Immature natural killer cell (primary cell): ENCODE measurements at regions not wholly inside any gene's neighbourhood (a gene's known extent, or its start where the extent isn't known, plus 50 kb on each side); places are given as distances from the start of the nearest gene placed in this dataset.

Source experiments
- DNase-seq, 3 donors: peaks; one replicate each; pipeline ENCODE4 v3.0.0; 2022; ENCODE audit warnings: mixed read lengths in 1 of 3
- H3K27ac Mint-ChIP-seq, 6 donors: one replicate each; pipeline ENCODE4 v1.8.0; 2020; ENCODE audit warnings: mixed read lengths in 6 of 6, mild to moderate bottlenecking in 5 of 6, inconsistent platforms in 4 of 6, moderate library complexity in 3 of 6
- H3K27me3 Mint-ChIP-seq, 3 donors: one replicate each; pipeline ENCODE4 v1.8.0; 2020 to 2021; ENCODE audit warnings: low read depth in 3 of 3, mild to moderate bottlenecking in 3 of 3, mixed read lengths in 3 of 3, moderate library complexity in 3 of 3, inconsistent platforms in 1 of 3
- H3K36me3 Mint-ChIP-seq, 3 donors: one replicate each; pipeline ENCODE4 v1.8.0; 2020; ENCODE audit warnings: mixed read lengths in 3 of 3, inconsistent platforms in 2 of 3, mild to moderate bottlenecking in 2 of 3
- H3K4me1 Mint-ChIP-seq, 2 donors: one replicate each; pipeline ENCODE4 v1.8.0; 2020; ENCODE audit warnings: inconsistent platforms in 2 of 2, mild to moderate bottlenecking in 2 of 2, mixed read lengths in 2 of 2, moderate library complexity in 1 of 2
- H3K4me3 Mint-ChIP-seq, 5 donors: one replicate each; pipeline ENCODE4 v1.8.0; 2020; ENCODE audit warnings: mild to moderate bottlenecking in 5 of 5, mixed read lengths in 5 of 5, inconsistent platforms in 3 of 5, moderate library complexity in 3 of 5
- H3K9me3 Mint-ChIP-seq, 6 donors: one replicate each; pipeline ENCODE4 v1.8.0; 2020; ENCODE audit warnings: mild to moderate bottlenecking in 6 of 6, mixed read lengths in 6 of 6, inconsistent platforms in 4 of 6, moderate library complexity in 3 of 6

DNA sequence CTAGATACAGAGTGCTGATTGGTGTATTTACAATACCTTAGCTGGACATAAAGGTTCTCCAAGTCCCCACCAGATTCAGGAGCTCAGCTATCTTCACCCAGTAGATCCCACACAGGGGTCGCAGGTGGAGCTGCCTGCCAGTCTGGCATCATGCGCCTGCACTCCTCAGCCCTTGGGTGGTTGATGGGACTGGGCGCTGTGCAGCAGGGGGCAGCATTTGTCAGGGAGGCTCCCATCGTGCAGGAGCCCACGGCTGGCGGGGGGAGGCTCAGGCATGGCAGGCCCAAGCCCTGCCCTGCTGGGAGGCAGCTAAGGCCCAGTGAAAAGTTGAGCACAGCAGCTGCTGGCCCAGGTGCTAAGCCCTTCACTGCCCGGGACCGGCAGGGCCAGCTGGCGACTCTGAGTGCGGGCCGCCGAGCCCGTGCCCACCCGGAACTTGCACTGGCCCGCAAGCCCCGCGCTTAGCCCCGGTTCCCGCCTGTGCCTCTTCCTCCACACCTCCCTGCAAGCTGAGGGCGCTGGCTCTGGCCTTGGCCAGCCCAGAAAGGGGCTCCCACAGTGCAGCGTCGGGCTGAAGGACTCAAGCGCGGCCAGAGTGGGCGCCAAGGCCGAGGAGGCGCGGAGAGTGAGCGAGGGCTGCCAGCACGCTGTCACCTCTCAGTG, 314.1 kb upstream of the ATP10B start:
- no peaks in the 10 kb centered on the region for H3K36me3 Mint-ChIP-seq
- peaks cover 3 to 27% (median 12%) of the 10 kb centered on the region in 6 donors for H3K9me3 Mint-ChIP-seq
- H3K4me1 Mint-ChIP-seq, result no peaks in the 10 kb centered on the region

DNA sequence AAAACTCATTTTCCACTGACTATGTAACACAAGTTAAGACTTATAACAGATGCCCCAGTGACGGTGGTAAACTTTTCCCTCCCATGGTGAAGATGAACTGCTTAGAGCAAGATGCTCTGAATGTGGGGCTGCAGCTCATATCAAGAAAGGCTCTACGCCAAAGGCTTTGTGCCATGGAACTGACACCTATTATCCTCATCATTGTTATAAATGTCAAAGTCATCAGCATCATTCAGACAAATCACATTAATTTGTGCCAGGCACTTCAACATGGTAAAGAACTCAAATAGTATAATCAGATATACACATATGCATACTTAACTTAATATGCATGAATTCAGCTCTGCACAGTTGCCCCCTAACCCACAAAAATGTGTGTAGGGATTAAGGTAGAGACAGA, 305.9 kb upstream of the ATP10B start:
- Mint-ChIP-seq H3K4me1 (no peaks in the 10 kb centered on the region), H3K27ac (no peak overlapping the region), H3K9me3 (peaks cover 0 to 24% (median 6%) of the 10 kb centered on the region in 6 donors), H3K27me3 (peaks cover 0 to 4% (median 3%) of the 10 kb centered on the region in 3 donors), H3K4me3 (no peak overlapping the region), H3K36me3 (no peaks in the 10 kb centered on the region)
- no peak for DNase-seq

More for the DNA sequence above, 314.1 kb upstream of the ATP10B start:
- peaks cover 0 to 2% (median 0%) of the 10 kb centered on the region in 3 donors for H3K27me3 Mint-ChIP-seq
- no peak overlapping the region for H3K27ac Mint-ChIP-seq
- DNase-seq, result no peak
- no peak overlapping the region for H3K4me3 Mint-ChIP-seq

DNA sequence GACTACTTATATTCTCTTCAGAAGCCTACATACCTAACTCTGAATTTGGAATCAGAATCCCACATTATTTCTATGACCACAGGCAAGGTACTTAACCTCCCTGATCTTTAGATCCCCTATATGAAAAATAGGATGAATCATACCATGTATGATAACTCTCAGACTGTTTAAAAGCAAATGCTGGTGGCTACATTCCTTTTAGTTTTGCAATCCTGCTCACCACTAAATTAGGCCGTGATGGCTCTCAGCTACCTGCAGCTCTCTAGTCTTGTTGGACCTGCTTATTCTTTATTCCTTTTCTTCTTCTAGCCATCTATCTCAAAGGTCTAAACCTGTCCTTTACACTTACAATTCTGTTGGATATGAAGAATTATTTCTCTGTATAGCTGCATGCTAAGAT, 303.4 kb upstream of the ATP10B start:
- H3K4me1 Mint-ChIP-seq, result no peaks in the 10 kb centered on the region
- no peak for DNase-seq
- H3K36me3 Mint-ChIP-seq, result no peaks in the 10 kb centered on the region
- H3K27me3 Mint-ChIP-seq, result peaks cover 0 to 4% (median 3%) of the 10 kb centered on the region in 3 donors
- peaks cover 0 to 20% (median 5%) of the 10 kb centered on the region in 6 donors for H3K9me3 Mint-ChIP-seq
- H3K4me3 Mint-ChIP-seq, result no peak overlapping the region
- H3K27ac Mint-ChIP-seq, result no peak overlapping the region

DNA sequence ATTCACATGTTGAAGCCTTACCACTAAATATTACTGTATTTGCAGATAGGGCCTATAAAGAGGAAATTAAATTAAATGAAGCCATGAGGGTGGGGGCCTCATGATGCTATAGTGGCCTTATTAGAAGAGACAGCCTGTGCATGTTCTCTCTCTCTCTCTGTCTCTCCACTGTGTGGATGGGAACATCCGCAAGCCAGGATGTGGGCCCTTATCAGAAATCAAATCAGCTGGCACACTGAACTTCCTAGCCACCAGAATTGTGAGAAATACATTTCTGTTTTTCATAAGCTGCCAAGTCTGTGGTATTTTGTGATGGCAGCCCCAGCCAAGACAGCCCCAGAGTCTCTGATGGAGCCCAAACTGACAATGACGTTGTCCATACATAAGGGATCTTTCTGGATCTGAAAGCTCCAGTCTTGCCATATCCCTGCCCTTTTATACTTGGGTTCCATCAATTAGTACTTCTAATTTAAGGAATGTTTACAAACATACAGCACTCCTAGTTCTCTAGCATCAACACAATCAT, 300.5 kb upstream of the ATP10B start:
- no peak overlapping the region for H3K27ac Mint-ChIP-seq

DNA sequence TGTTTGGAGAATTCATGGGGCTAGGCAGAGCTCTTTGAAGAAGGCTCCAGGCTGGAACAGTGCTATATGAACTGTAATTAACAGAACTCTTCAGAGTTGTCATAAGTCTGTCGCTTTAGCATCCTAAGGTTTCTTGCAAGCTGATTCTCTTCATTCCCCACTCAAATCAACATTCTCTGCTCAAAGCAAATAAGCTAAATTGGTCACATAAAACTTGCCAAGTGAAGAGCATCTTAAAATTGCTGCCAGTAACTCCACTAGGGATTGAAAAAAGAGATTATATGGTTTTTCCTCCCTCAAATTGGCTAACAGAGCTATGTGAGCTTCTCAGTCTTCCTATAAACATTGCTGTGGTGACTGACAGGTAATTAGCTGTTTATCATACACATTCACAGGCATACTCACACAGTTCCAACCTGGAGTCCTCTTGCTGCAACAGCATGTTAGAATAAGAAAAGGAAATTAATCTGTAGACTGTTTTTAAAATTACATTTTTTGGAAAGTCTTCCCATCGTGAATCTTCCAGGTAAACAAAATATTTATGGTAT, 298.5 kb upstream of the ATP10B start:
- Mint-ChIP-seq H3K27me3 (peaks cover 0 to 3% (median 0%) of the 10 kb centered on the region in 3 donors), H3K4me3 (no peak overlapping the region), H3K4me1 (no peaks in the 10 kb centered on the region)

More for the DNA sequence above, 300.5 kb upstream of the ATP10B start:
- Mint-ChIP-seq H3K36me3 (no peaks in the 10 kb centered on the region), H3K4me1 (no peaks in the 10 kb centered on the region), H3K4me3 (no peak overlapping the region), H3K27me3 (peaks cover 0 to 4% (median 3%) of the 10 kb centered on the region in 3 donors), H3K9me3 (peaks cover 0 to 15% (median 6%) of the 10 kb centered on the region in 6 donors)
- DNase-seq, result no peak

DNA sequence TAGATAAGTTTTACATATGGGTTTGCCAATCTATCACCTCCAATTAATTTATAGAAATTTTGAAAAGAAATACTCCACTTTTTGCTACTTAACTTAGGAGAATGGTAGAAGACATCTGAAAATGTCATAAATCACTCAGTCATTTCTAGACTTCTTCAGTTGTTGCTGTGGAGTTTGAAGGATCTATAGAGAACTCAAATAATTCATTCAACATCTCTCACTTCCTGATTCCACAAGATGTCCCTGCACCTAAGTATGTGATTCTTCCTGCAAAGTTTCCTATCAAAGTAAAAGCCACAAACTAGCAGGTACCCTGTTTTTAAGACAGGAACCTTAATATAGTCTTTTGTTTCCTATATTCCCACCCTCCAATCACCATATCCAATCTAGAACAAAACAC, 297.1 kb upstream of the ATP10B start:
- no peak overlapping the region for H3K27ac Mint-ChIP-seq
- H3K9me3 Mint-ChIP-seq, result peaks cover 6 to 10% (median 8%) of the 10 kb centered on the region in 6 donors
- no peak overlapping the region for H3K4me3 Mint-ChIP-seq
- no peaks in the 10 kb centered on the region for H3K36me3 Mint-ChIP-seq
- H3K4me1 Mint-ChIP-seq, result no peaks in the 10 kb centered on the region
- no peak for DNase-seq
- H3K27me3 Mint-ChIP-seq, result no peaks in the 10 kb centered on the region

More for the DNA sequence above, 298.5 kb upstream of the ATP10B start:
- Mint-ChIP-seq H3K9me3 (peaks cover 4 to 10% (median 8%) of the 10 kb centered on the region in 6 donors), H3K27ac (no peak overlapping the region), H3K36me3 (no peaks in the 10 kb centered on the region)
- DNase-seq, result no peak

DNA sequence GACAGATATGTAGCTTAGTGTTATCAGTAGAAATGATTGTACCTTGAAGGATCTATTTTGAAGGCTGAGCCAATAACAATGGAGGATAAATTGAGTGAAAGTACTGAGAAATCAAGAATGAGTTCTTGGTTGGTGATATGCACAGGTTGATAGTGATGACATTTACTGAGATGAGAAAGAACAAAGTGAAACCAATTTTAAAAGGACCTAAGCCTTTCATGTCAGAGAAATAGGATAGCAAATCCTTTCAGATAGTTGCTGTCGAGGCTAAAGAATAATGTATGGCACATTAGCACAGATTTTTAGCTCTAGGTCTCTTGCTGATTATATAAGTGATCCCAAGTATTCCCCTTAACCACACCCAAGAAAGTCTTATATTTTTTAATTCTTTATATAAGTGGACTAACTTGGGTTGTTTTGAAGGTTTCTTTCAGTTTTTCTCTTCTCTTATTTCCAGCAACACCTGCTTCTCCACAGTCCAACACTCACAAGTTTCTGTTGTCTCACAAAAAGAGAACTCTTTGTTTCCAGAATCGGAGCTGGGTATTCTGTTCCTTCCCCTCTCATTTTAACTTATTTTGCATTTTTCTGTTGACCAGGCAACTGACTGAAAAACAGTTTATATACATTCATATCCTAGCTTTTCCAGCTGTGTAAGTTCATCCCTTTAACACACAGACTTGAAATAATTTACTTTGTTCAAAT, 286.9 kb upstream of the ATP10B start:
- no peaks in the 10 kb centered on the region for H3K4me1 Mint-ChIP-seq
- no peak overlapping the region for H3K27ac Mint-ChIP-seq
- H3K9me3 Mint-ChIP-seq, result peaks cover 0 to 9% (median 1%) of the 10 kb centered on the region in 6 donors
- H3K27me3 Mint-ChIP-seq, result no peaks in the 10 kb centered on the region
- no peak for DNase-seq
- no peaks in the 10 kb centered on the region for H3K36me3 Mint-ChIP-seq
- H3K4me3 Mint-ChIP-seq, result no peak overlapping the region

DNA sequence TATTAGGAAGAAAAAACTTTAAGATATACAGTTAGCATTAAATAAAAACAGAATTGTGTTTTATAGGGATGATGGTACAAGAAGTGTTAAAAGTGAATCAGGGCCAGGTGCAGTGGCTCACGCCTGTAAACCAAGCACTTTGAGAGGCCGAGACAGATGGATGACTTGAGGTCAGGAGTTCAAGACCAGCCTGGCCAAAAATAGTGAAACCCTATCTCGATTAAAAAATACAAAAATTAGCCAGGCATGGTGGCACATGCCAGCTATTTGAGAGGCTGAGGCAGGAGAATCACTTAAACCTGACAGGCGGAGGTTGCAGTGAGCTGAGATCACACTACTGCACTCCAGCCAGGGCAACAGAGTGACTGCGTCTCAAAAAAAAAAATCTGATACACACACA, 282.9 kb upstream of the ATP10B start:
- no peak overlapping the region for H3K27ac Mint-ChIP-seq
- DNase-seq, result no peak
- H3K9me3 Mint-ChIP-seq, result peaks cover 0 to 6% (median under 1%) of the 10 kb centered on the region in 6 donors
- no peaks in the 10 kb centered on the region for H3K4me1 Mint-ChIP-seq
- H3K4me3 Mint-ChIP-seq, result no peak overlapping the region
- H3K27me3 Mint-ChIP-seq, result no peaks in the 10 kb centered on the region
- H3K36me3 Mint-ChIP-seq, result no peaks in the 10 kb centered on the region

DNA sequence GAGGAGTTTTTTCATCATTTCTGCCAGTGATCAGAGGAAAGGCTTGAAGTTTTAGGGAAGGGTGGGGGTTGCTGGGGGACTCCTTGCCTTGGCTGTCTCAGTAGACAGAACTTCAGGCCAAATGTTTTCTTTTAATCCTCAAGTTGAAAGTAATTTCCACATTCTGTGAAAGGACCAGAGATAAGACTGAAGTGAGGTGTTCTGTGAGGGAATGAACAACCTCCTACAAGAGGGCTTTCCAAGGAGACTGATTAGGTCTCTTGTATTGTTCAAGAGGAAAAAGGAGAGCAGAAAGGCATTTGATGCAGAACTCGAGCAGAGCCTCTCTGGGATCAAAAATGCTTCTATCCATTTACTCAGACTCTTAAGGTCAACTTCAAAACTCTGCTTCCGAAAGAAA, 282.1 kb upstream of the ATP10B start:
- H3K4me3 Mint-ChIP-seq, result no peak overlapping the region
- H3K4me1 Mint-ChIP-seq, result no peaks in the 10 kb centered on the region
- H3K27me3 Mint-ChIP-seq, result no peaks in the 10 kb centered on the region
- H3K9me3 Mint-ChIP-seq, result peaks cover 0 to 12% (median 0%) of the 10 kb centered on the region in 6 donors
- H3K36me3 Mint-ChIP-seq, result no peaks in the 10 kb centered on the region
- no peak overlapping the region for H3K27ac Mint-ChIP-seq
- DNase-seq, result no peak

DNA sequence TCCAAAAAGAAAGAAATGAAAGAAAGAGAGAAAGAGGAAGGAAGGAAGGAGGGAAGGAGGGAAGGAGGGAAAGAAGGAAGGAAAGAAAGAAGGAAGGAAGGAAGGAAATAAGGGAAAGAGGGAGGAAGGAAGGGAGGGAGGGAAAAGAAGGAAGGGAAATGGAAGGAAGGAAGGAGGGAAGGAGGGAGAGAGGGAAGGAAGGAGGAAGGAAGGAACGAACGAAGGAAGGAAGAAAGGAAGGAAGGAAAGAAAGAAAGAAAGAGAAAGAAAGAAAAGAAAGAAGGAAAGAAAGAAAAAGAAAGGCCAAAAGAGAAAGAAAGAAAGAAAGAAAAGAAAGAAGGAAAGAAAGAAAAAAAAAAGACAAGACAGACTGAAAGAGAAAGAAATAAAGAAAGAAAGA, 263.9 kb upstream of the ATP10B start:
- DNase-seq, result no peak
- Mint-ChIP-seq H3K4me3 (no peak overlapping the region), H3K4me1 (no peaks in the 10 kb centered on the region), H3K9me3 (peaks cover 0 to 15% (median under 1%) of the 10 kb centered on the region in 6 donors), H3K27ac (no peak overlapping the region), H3K36me3 (no peaks in the 10 kb centered on the region), H3K27me3 (no peaks in the 10 kb centered on the region)

DNA sequence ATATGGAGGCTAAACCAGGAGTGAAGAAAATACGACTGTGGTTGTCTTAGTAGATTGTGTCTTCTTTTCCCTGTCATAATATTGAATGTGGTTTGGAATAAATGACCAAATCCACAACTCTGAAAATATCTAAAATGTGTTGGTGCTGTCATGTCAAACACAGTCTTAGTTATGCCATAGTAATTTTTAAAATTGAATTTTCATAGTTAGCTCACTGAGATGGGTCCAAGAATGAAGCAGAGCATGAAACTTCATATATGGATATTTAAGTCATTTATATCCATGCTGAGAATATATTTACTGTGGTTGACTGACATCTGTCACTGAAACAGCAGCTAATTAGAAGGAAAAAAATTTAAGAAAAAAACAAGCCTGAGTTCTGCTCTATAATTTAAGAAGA, 260.4 kb upstream of the ATP10B start:
- Mint-ChIP-seq H3K9me3 (peaks cover 0 to 11% (median 2%) of the 10 kb centered on the region in 6 donors), H3K4me1 (no peaks in the 10 kb centered on the region), H3K27me3 (peaks cover 0 to 2% (median 0%) of the 10 kb centered on the region in 3 donors), H3K4me3 (no peak overlapping the region), H3K27ac (no peak overlapping the region), H3K36me3 (no peaks in the 10 kb centered on the region)
- DNase-seq, result no peak

DNA sequence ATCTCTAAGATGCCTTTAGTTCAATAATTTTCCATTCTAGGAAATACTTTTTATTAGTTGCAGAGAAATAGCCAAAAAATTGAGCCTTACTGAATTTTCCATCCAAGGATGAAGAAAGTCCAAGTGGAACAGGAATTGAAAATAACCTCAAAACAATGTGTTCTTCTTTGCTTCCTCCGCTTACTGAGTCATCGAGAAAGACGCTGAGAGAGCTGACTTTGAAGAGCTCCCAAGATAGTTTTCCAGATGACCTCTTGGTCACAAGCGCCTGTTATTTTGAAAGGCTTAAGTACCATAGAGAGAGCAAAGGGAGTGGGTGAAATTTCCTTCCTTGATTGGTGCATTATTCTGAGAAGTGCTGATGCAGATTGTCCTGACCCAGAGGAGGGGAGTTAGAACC, 253.5 kb upstream of the ATP10B start:
- no peak for DNase-seq
- H3K4me3 Mint-ChIP-seq, result no peak overlapping the region
- H3K4me1 Mint-ChIP-seq, result no peaks in the 10 kb centered on the region
- peaks cover 0 to 5% (median under 1%) of the 10 kb centered on the region in 6 donors for H3K9me3 Mint-ChIP-seq
- H3K27ac Mint-ChIP-seq, result no peak overlapping the region
- H3K27me3 Mint-ChIP-seq, result peaks cover 1 to 2% (median 2%) of the 10 kb centered on the region in 3 donors
- H3K36me3 Mint-ChIP-seq, result no peaks in the 10 kb centered on the region

DNA sequence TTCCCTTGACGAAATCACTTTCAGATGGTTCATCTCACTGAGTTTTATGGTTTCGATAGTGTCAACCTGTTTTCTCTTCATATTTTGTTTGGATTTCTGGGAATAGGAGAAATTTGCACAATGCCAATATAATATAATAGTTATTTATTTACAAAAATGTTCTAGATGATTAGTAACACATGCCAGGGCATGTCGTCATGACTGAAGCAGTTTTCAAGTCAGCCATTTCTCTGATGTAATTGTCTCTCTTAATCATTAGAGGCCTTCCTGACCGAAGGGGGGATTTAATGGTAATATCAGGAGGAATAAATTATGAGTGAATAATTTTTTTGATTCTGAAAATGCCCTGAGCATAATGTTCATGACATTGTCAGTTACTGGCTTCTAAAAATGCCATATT, 246.5 kb upstream of the ATP10B start:
- H3K9me3 Mint-ChIP-seq, result peaks cover 0 to 5% (median 0%) of the 10 kb centered on the region in 6 donors

DNA sequence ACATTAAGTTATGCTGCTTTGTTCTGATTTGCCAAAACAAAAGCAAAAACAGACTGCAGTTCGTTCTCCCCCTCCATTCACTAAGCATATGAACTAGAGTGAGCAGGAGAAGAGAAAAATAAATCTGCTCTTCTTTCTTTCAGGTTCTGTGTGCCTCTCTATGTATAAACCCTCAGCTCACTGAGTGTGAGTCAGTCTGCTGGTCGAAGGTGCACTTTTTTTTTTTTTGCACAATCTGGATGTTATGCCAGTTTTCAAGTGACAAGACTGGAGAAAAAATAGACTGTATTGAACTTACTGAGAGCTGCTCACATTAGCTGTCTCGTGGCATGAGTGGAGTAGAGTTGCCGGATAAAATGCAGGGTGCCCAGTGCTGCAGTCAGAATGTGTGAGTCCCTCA, 244.6 kb upstream of the ATP10B start:
- Mint-ChIP-seq H3K4me3 (no peak overlapping the region), H3K4me1 (no peaks in the 10 kb centered on the region), H3K27ac (no peak overlapping the region), H3K36me3 (no peaks in the 10 kb centered on the region), H3K9me3 (peaks cover 0 to 5% (median under 1%) of the 10 kb centered on the region in 6 donors), H3K27me3 (peaks cover 0 to 1% (median 0%) of the 10 kb centered on the region in 3 donors)
- DNase-seq, result no peak

More for the DNA sequence above, 246.5 kb upstream of the ATP10B start:
- no peak overlapping the region for H3K4me3 Mint-ChIP-seq
- no peak for DNase-seq
- H3K4me1 Mint-ChIP-seq, result no peaks in the 10 kb centered on the region
- peaks cover 0 to 2% (median 1%) of the 10 kb centered on the region in 3 donors for H3K27me3 Mint-ChIP-seq
- H3K36me3 Mint-ChIP-seq, result no peaks in the 10 kb centered on the region
- no peak overlapping the region for H3K27ac Mint-ChIP-seq
